Thoracic aorta (tissue), 2 donors: ENCODE measurements at regions not wholly inside any gene's neighbourhood (a gene's known extent, or its start where the extent isn't known, plus 50 kb on each side); places are given as distances from the start of the nearest gene placed in this dataset.
"Not testable (repeated sequence)": the region's sequence is repeated elsewhere in the genome, so short reads cannot be mapped to it uniquely, and the experiment has no call there.

Source experiments
- ATAC-seq: fragments of 150-250 bp; one replicate; pipeline ENCODE4 v1.8.0; 2017; ENCODE audit warnings: low read depth; ENCODE audit not compliant: insufficient number of reproducible peaks, low FRiP score
- DNase-seq: peaks from one replicate; pipeline ENCODE4 v3.0.0-alpha.2; 2020; ENCODE audit warnings: low spot score
- H3K27ac ChIP-seq, 2 donors: fragments of 200-600 bp; sonication (generic); 1 replicate in 1 of 2; 2 replicates in 1 of 2; pipeline ENCODE4 v1.5.1; 2016; ENCODE audit warnings: mild to moderate bottlenecking in 2 of 2, moderate library complexity in 2 of 2
- H3K27me3 ChIP-seq: fragments of 200-600 bp; sonication (generic); replicated peaks from 2 replicates; pipeline ENCODE4 v1.6.0; 2016; ENCODE audit warnings: mild to moderate bottlenecking; ENCODE audit not compliant: insufficient read depth
- H3K36me3 ChIP-seq: fragments of 200-600 bp; sonication (generic); one replicate; pipeline ENCODE4 v1.5.1; 2016
- H3K4me1 ChIP-seq, 2 donors: fragments of 200-600 bp; sonication (generic); 1 replicate in 1 of 2; 2 replicates in 1 of 2; pipeline versions ENCODE4 v1.5.1 to v1.6.0; 2016; ENCODE audit warnings: low read depth in 2 of 2, mild to moderate bottlenecking in 1 of 2; ENCODE audit not compliant: control insufficient read depth in 1 of 2
- H3K4me3 ChIP-seq: fragments of 200-600 bp; sonication (generic); 2 replicates; pipeline ENCODE4 v1.5.1; 2016; ENCODE audit warnings: mild to moderate bottlenecking
- H3K9me3 ChIP-seq: fragments of 200-600 bp; sonication (generic); 2 replicates; pipeline ENCODE4 v1.5.1; 2016
- CTCF ChIP-seq: fragments of 200-600 bp; sonication (generic); IDR thresholded peaks from one replicate; pipeline ENCODE4 v1.5.1; 2019; ENCODE audit warnings: antibody characterized with exemption

GRCh38 chr20:51128198-51128597 is 105.3 kb upstream of the KCNG1 start:
- no peaks in the 10 kb centered on the region for H3K9me3 ChIP-seq
- H3K4me1 ChIP-seq: no peaks in the 10 kb centered on the region
- no peak overlapping the region for H3K4me3 ChIP-seq
- no peak for TF ChIP-seq CTCF
- no peak overlapping the region for H3K27ac ChIP-seq
- ATAC-seq (no peak), DNase-seq (no peak)
- no peaks in the 10 kb centered on the region for H3K27me3 ChIP-seq
- H3K36me3 ChIP-seq: no peaks in the 10 kb centered on the region

- Histone ChIP-seq H3K36me3 (no peaks in the 10 kb centered on the region), H3K27me3 (no peaks in the 10 kb centered on the region), H3K9me3 (no peaks in the 10 kb centered on the region), H3K4me1 (no peaks in the 10 kb centered on the region), H3K4me3 (no peak overlapping the region), H3K27ac (no peak overlapping the region)
- TF ChIP-seq CTCF: no peak
- ATAC-seq: no peak
- no peak for DNase-seq
Observed at GRCh38 chr20:51127713-51128112, 104.8 kb upstream of the KCNG1 start.

GRCh38 chr20:51126337-51126736 is 103.4 kb upstream of the KCNG1 start:
- no peaks in the 10 kb centered on the region for H3K36me3 ChIP-seq
- H3K4me3 ChIP-seq: no peak overlapping the region
- TF ChIP-seq CTCF: no peak
- H3K27me3 ChIP-seq: no peaks in the 10 kb centered on the region
- no peaks in the 10 kb centered on the region for H3K9me3 ChIP-seq
- no peaks in the 10 kb centered on the region for H3K4me1 ChIP-seq
- no peak for ATAC-seq
- H3K27ac ChIP-seq: no peak overlapping the region
- DNase-seq: no peak

- no peaks in the 10 kb centered on the region for H3K4me1 ChIP-seq
- H3K4me3 ChIP-seq: no peak overlapping the region
- H3K9me3 ChIP-seq: no peaks in the 10 kb centered on the region
- H3K27ac ChIP-seq: no peak overlapping the region
- DNase-seq (no peak), ATAC-seq (no peak)
- TF ChIP-seq CTCF: no peak
- H3K36me3 ChIP-seq: no peaks in the 10 kb centered on the region
- H3K27me3 ChIP-seq: no peaks in the 10 kb centered on the region
Observed at GRCh38 chr20:51125780-51126179, 102.9 kb upstream of the KCNG1 start.

GRCh38 chr20:51125105-51125504 is 102.2 kb upstream of the KCNG1 start:
- Histone ChIP-seq H3K9me3 (no peaks in the 10 kb centered on the region), H3K4me3 (no peak overlapping the region), H3K27me3 (no peaks in the 10 kb centered on the region), H3K4me1 (no peaks in the 10 kb centered on the region), H3K36me3 (no peaks in the 10 kb centered on the region), H3K27ac (no peak overlapping the region)
- no peak for TF ChIP-seq CTCF
- no peak for DNase-seq
- no peak for ATAC-seq

GRCh38 chr20:51123887-51124286 is 101.0 kb upstream of the KCNG1 start:
- not testable (repeated sequence) for H3K27me3 ChIP-seq, H3K36me3 ChIP-seq, H3K27ac ChIP-seq, H3K9me3 ChIP-seq, H3K4me3 ChIP-seq, ATAC-seq, DNase-seq, H3K4me1 ChIP-seq
